NB4 (cell line): ENCODE measurements at regions not wholly inside any gene's neighbourhood (a gene's known extent, or its start where the extent isn't known, plus 50 kb on each side); places are given as distances from the start of the nearest gene placed in this dataset.

Experiments used
- CTCF ChIP-seq: IDR thresholded peaks from one replicate; pipeline ENCODE4 v1.5.1; 2012; ENCODE audit warnings: low read depth, low read length
- MAX ChIP-seq: IDR thresholded peaks from 2 replicates; pipeline ENCODE4 v1.6.1; 2011; ENCODE audit warnings: low read depth, low read length
- MYC ChIP-seq: IDR thresholded peaks from 2 replicates; pipeline ENCODE4 v1.6.1; 2011; ENCODE audit warnings: low read depth, low read length
- POLR2A ChIP-seq: IDR thresholded peaks from 2 replicates; pipeline ENCODE4 v1.6.1; 2011; ENCODE audit warnings: mild to moderate bottlenecking; ENCODE audit not compliant: insufficient read length; ENCODE audit errors: extremely low read depth

- TF ChIP-seq CTCF (no peak), POLR2A (no peak), MAX (no peak), MYC (no peak)
These were observed 172.4 kb upstream of the TNRC6C start for GRCh38 chr17:77786090-77786489.
